Endothelial cell of umbilical vein (primary cell): ENCODE measurements at regions not wholly inside any gene's neighbourhood (a gene's known extent, or its start where the extent isn't known, plus 50 kb on each side); places are given as distances from the start of the nearest gene placed in this dataset.
"Not testable (repeated sequence)": the region's sequence is repeated elsewhere in the genome, so short reads cannot be mapped to it uniquely, and the experiment has no call there.

Source experiments
- BruUV-seq: library from RNA; stranded (reverse); fragments of 400-500 nt; replicated peaks from 2 replicates; lab custom pipeline; 2021; lab: Mats Ljungman, UMichigan
- CTCF ChIA-PET: fragments of 300-600, 350-600 bp; sonication (Branson Sonifier 250); formaldehyde crosslinking; loops from one replicate; lab custom pipeline; 2021; ENCODE audit warnings: antibody characterized with exemption, inconsistent platforms; lab: Charles Lee
- POLR2A ChIA-PET: fragments of 300-600, 350-600 bp; sonication (Branson Sonifier 250); formaldehyde crosslinking; loops from one replicate; lab custom pipeline; 2021; ENCODE audit warnings: antibody characterized with exemption, inconsistent platforms; lab: Charles Lee
- DNase-seq: peaks from one replicate; pipeline ENCODE4 v3.0.0-alpha.2; 2011; ENCODE audit warnings: low read depth, low spot score
- FAIRE-seq: peaks from 2 replicates; lab custom pipeline; 2011; peaks lifted over from hg19 to GRCh38; lab: Jason Lieb, UNC
- H2AFZ ChIP-seq: 2 replicates; pipeline ENCODE4 v1.6.0; 2012; ENCODE audit warnings: low read depth, low read length, control low read depth, inconsistent platforms
- H3K27ac ChIP-seq: 2 replicates; pipeline ENCODE4 v1.5.1; 2011; ENCODE audit warnings: low read depth, mild to moderate bottlenecking, control low read depth, low read length, moderate library complexity; ENCODE audit not compliant: insufficient read depth
- H3K27me3 ChIP-seq, 2 experiments: 2 replicates each; pipeline versions ENCODE4 v1.6.0 to v1.6.1; 2011; ENCODE audit warnings: low read length in 2 of 2, mixed read lengths in 1 of 2; ENCODE audit not compliant: control insufficient read depth in 2 of 2, insufficient read depth in 2 of 2
- H3K36me3 ChIP-seq, 2 experiments: 2 replicates in 1 of 2; 3 replicates in 1 of 2; pipeline ENCODE4 v1.5.1; 2011; ENCODE audit warnings: low read length in 2 of 2, mild to moderate bottlenecking in 1 of 2, moderate library complexity in 1 of 2; ENCODE audit not compliant: control insufficient read depth in 2 of 2, insufficient read depth in 2 of 2; ENCODE audit errors: extremely low read depth in 1 of 2
- H3K4me1 ChIP-seq: 3 replicates; pipeline ENCODE4 v1.5.1; 2011; ENCODE audit warnings: mild to moderate bottlenecking, low read length; ENCODE audit not compliant: control insufficient read depth, insufficient read depth; ENCODE audit errors: extremely low read depth
- H3K4me2 ChIP-seq: 2 replicates; pipeline ENCODE4 v1.6.1; 2011; ENCODE audit warnings: low read length, control low read depth, mixed read lengths; ENCODE audit not compliant: insufficient read depth
- H3K4me3 ChIP-seq, 3 experiments: fragments of 200-600 bp in 1 of 3; sonication (generic), shearing (Covaris generic) in 1 of 3; replicated peaks in 1 of 3; 2 replicates each; pipeline ENCODE4 v1.5.1; 2011 to 2016; ENCODE audit warnings: control low read depth in 3 of 3, low read length in 3 of 3, mild to moderate bottlenecking in 2 of 3, inconsistent platforms in 1 of 3, low read depth in 1 of 3, moderate library complexity in 1 of 3; ENCODE audit not compliant: insufficient read depth in 1 of 3
- H3K79me2 ChIP-seq: 2 replicates; pipeline ENCODE4 v1.6.0; 2012; ENCODE audit warnings: low read length, inconsistent platforms; ENCODE audit not compliant: control insufficient read depth, insufficient read depth
- H3K9ac ChIP-seq: replicated peaks from 2 replicates; pipeline ENCODE3; 2011; ENCODE audit warnings: low read length, control low read depth; ENCODE audit not compliant: insufficient read depth; ENCODE audit errors: extremely low read depth
- H3K9me1 ChIP-seq: replicated peaks from 3 replicates; pipeline ENCODE4 v1.6.0; 2011; ENCODE audit warnings: mild to moderate bottlenecking, low read length; ENCODE audit not compliant: control insufficient read depth, insufficient read depth; ENCODE audit errors: extremely low read depth
- H3K9me3 ChIP-seq: replicated peaks from 2 replicates; pipeline ENCODE4 v1.5.1; 2012; ENCODE audit warnings: low read length, inconsistent platforms; ENCODE audit not compliant: control insufficient read depth, insufficient read depth
- H4K20me1 ChIP-seq: replicated peaks from 2 replicates; pipeline ENCODE3; 2011; ENCODE audit warnings: mild to moderate bottlenecking, low read length; ENCODE audit not compliant: control insufficient read depth, insufficient read depth; ENCODE audit errors: extremely low read depth
- EZH2 ChIP-seq: IDR thresholded peaks from 2 replicates; pipeline ENCODE4 v1.6.1; 2012; ENCODE audit warnings: borderline replicate concordance, low read depth, mild to moderate bottlenecking, moderate library complexity, low read length, inconsistent platforms; ENCODE audit not compliant: severe bottlenecking
- FOS ChIP-seq: IDR thresholded peaks from 2 replicates; pipeline ENCODE4 v1.6.1; 2011; ENCODE audit warnings: mild to moderate bottlenecking, low read length, moderate library complexity, borderline replicate concordance; ENCODE audit not compliant: insufficient read depth
- GATA2 ChIP-seq: IDR thresholded peaks from 2 replicates; pipeline ENCODE4 v1.7.0; 2011; ENCODE audit warnings: low read depth, mild to moderate bottlenecking, moderate library complexity, mixed read lengths, low read length; ENCODE audit not compliant: insufficient read length, insufficient read depth
- JUN ChIP-seq: IDR thresholded peaks from 2 replicates; pipeline ENCODE4 v1.6.1; 2011; ENCODE audit warnings: borderline replicate concordance, low read depth; ENCODE audit not compliant: insufficient read length, insufficient read depth
- MYC ChIP-seq: IDR thresholded peaks from one replicate; pipeline ENCODE4 v1.6.1; 2011; ENCODE audit warnings: mild to moderate bottlenecking, low read depth, low read length
- POLR2A ChIP-seq: IDR thresholded peaks from 2 replicates; pipeline ENCODE4 v1.6.1; 2012; ENCODE audit warnings: low read depth, mild to moderate bottlenecking, control low read depth, low read length
- POLR2AphosphoS5 ChIP-seq: IDR thresholded peaks from 2 replicates; pipeline ENCODE4 v1.6.1; 2012; ENCODE audit warnings: low read depth, mild to moderate bottlenecking, control low read depth, low read length, moderate library complexity; ENCODE audit not compliant: insufficient read depth
- dilution Hi-C: fragments of 300-500 bp; cut with MboI; formaldehyde crosslinking; loops from one replicate; pipeline ENCODE4 v1.15.0; 2019; ENCODE audit warnings: low sequenced_read_pairs; ENCODE audit not compliant: extremely low pct_ligation_motif_present
- intact Hi-C: fragments of 100-400 bp; cut with micrococcal nuclease; formaldehyde crosslinking; loops from one replicate; pipeline ENCODE4 v1.10.0; 2022
- TF ChIP-seq, protein P1 (sequence below), 2 donors: IDR thresholded peaks; 1 replicate in 1 of 2; 2 replicates in 1 of 2; pipeline ENCODE4 v1.5.1; 2011; ENCODE audit warnings: low read length in 2 of 2, mild to moderate bottlenecking in 2 of 2, moderate library complexity in 2 of 2, control low read depth in 1 of 2, inconsistent platforms in 1 of 2, low read depth in 1 of 2; ENCODE audit not compliant: insufficient read depth in 1 of 2; ENCODE audit errors: extremely low read depth in 1 of 2
- TF ChIP-seq, protein P2 (sequence below): IDR thresholded peaks from 2 replicates; pipeline ENCODE4 v1.6.1; 2011; ENCODE audit not compliant: insufficient read depth, insufficient read length

DNA sequence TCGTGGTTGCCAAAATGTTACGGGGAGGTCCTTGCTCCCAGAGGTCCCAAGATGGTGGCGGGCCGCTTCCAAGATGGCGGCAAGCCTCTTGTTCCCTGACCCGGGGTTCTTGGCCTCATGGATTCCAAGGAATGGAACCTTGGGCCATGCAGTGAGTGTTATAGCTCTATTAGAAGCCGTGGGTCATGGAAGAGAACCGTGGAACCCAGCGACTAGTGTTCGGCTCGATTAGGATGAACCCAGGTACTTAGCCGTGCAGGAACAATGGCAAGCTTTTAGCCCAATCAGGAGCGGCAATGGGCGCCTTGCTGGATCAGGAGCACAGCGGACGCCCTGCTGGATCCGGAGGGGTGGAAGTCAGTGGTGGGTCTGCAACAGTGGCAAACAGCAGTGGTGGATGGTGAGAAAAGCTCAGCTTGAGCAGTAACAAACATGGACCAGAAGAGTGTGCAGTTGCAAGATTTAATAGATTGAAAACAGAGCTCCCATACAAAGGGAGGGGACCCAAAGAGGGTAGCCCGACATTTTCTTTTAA, 89.2 kb upstream of the SMAD3 start:
- H3K27me3 ChIP-seq, DNase-seq, POLR2A ChIA-PET, H4K20me1 ChIP-seq, H3K9me1 ChIP-seq, H3K27ac ChIP-seq, FAIRE-seq, BruUV-seq, H3K9me3 ChIP-seq, H2AFZ ChIP-seq, H3K9ac ChIP-seq, H3K36me3 ChIP-seq, H3K4me1 ChIP-seq, H3K4me3 ChIP-seq, H3K79me2 ChIP-seq, intact Hi-C loops, H3K4me2 ChIP-seq, dilution Hi-C loops: not testable (repeated sequence)
- CTCF ChIA-PET, result interaction anchor here (0.8 to 1.3 kb wide), 3 partner anchors 13 to 203 kb away, joined by 3 to 4 read pairs (median 4); no protein-coding TSS in a partner anchor

DNA sequence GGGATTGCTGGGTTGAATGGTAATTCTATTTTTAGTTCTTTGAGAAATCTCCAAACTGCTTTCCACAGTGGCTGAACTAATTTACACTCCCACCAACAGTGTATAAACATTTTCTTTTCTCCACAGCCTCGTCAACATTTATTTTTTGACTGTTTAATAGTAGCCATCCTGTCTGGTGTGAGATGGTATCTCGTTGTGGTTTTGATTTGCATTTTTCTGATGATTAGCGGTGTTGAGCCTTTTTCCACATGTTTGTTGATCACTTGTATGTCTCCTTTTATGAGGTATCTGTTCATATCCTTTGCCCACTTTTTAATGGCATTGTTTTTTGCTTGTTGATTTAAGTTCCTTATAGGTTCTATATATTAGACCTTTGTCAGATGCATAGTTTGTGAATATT, 85.1 kb upstream of the SMAD3 start:
- H3K4me2 ChIP-seq, H3K9ac ChIP-seq, DNase-seq, BruUV-seq, intact Hi-C loops, H3K4me1 ChIP-seq, CTCF ChIA-PET, POLR2A ChIA-PET, H3K27me3 ChIP-seq, H2AFZ ChIP-seq, H3K9me1 ChIP-seq, H3K36me3 ChIP-seq, H4K20me1 ChIP-seq, dilution Hi-C loops, H3K79me2 ChIP-seq, H3K4me3 ChIP-seq, H3K9me3 ChIP-seq, H3K27ac ChIP-seq: not testable (repeated sequence)
- FAIRE-seq, result peak; percentile 50

GRCh38 chr15:66981771-66982170, 83.6 kb upstream of the SMAD3 start:
- no peak overlapping the region for H3K27ac ChIP-seq
- DNase-seq (no peak), FAIRE-seq (no peak)
- no peak overlapping the region for H3K4me3 ChIP-seq
- dilution Hi-C loops (no loop called here), intact Hi-C loops (no loop called here)
- ChIA-PET CTCF (no interaction called here), POLR2A (no interaction called here)
- no peaks in the 10 kb centered on the region for H4K20me1 ChIP-seq
- no peaks in the 10 kb centered on the region for H3K36me3 ChIP-seq
- H3K4me2 ChIP-seq, result no peak overlapping the region
- BruUV-seq, result no TSS peak
- no peaks in the 10 kb centered on the region for H3K9me1 ChIP-seq
- H3K79me2 ChIP-seq, result no peaks in the 10 kb centered on the region
- H3K9me3 ChIP-seq, result no peaks in the 10 kb centered on the region
- TF ChIP-seq GATA2 (no peak), FOS (no peak), POLR2A (no peak), JUN (no peak), POLR2AphosphoS5 (no peak), EZH2 (no peak), MYC (no peak)
- TF ChIP-seq, protein P1, sequence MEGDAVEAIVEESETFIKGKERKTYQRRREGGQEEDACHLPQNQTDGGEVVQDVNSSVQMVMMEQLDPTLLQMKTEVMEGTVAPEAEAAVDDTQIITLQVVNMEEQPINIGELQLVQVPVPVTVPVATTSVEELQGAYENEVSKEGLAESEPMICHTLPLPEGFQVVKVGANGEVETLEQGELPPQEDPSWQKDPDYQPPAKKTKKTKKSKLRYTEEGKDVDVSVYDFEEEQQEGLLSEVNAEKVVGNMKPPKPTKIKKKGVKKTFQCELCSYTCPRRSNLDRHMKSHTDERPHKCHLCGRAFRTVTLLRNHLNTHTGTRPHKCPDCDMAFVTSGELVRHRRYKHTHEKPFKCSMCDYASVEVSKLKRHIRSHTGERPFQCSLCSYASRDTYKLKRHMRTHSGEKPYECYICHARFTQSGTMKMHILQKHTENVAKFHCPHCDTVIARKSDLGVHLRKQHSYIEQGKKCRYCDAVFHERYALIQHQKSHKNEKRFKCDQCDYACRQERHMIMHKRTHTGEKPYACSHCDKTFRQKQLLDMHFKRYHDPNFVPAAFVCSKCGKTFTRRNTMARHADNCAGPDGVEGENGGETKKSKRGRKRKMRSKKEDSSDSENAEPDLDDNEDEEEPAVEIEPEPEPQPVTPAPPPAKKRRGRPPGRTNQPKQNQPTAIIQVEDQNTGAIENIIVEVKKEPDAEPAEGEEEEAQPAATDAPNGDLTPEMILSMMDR (IDR thresholded peaks at IDR 0.05; ENCODE audit: extremely low read depth in 1 of 2, insufficient read depth in 1 of 2, low read depth in 1 of 2, low read length in 2 of 2), result no peak
- TF ChIP-seq, protein P2, sequence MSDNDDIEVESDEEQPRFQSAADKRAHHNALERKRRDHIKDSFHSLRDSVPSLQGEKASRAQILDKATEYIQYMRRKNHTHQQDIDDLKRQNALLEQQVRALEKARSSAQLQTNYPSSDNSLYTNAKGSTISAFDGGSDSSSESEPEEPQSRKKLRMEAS, result no peak
- H2AFZ ChIP-seq, result no peak overlapping the region
- no peak overlapping the region for H3K9ac ChIP-seq
- H3K27me3 ChIP-seq, result peaks cover 4 to 5% of the 10 kb centered on the region in 2 experiments
- H3K4me1 ChIP-seq, result no peaks in the 10 kb centered on the region
